8988T (cell line): ENCODE measurements at regions not wholly inside any gene's neighbourhood (a gene's known extent, or its start where the extent isn't known, plus 50 kb on each side); places are given as distances from the start of the nearest gene placed in this dataset.
"Not testable (repeated sequence)": the region's sequence is repeated elsewhere in the genome, so short reads cannot be mapped to it uniquely, and the experiment has no call there.

Experiments
- DNase-seq: peaks from one replicate; pipeline ENCODE4 v3.0.0; 2011

DNA sequence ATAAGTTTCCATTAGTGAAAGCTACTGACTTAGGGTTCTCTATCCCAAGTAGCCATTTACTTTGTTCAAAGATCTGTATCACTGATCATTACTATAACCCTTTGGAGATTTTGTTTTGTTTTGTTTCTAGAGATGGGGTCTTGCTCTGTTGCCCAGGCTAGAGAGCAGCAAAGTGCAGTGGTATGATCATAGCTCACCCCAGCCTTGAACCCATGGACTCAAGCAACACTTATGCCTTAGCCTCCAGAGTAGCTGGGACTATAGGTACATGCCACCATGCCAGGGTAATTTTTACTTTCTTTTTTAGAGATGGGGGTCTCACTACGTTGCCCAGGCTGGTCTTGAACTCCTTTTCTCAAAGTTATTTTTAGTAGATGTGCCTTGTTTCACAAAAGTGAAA is 154.7 kb downstream of the KCNJ2 start:
- DNase-seq = no peak

DNA sequence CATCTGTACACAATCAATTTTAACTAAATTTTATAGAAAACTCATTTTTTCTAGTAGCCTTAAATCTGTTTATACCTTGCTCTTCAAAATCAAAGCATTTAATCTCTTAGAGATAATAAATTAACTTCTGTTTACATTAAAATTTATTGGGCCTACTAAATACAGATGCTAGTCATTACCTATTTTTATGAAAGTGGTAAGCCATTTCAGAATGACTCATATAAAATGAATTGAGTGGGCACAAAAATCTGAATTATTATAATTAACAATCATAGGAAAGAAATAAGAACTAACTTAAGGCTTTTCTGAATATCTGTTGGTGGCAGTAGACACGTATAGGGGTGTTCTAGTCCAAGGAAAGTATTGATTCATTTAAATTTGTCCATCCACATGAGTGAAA is 157.9 kb downstream of the KCNJ2 start:
- DNase-seq = no peak

DNA sequence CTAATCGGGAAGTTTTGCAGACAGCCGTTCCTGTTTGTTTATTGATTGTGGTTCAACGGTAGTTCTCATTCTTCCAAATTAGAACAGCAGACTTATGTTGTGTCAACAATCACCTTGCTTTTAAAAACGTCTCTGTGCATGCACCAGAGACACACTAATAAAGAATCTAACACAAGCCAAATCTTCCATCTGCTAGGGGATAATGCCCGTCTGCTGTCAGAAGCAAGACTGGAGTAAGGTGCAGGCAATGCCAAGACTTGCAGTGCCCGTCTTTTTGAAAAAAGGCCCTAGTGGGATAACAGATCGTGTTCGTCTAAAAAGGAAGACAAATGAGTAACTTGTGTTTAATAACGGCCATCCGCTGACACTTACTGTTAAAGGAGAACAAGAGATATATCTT is 158.4 kb downstream of the KCNJ2 start:
- no peak for DNase-seq

DNA sequence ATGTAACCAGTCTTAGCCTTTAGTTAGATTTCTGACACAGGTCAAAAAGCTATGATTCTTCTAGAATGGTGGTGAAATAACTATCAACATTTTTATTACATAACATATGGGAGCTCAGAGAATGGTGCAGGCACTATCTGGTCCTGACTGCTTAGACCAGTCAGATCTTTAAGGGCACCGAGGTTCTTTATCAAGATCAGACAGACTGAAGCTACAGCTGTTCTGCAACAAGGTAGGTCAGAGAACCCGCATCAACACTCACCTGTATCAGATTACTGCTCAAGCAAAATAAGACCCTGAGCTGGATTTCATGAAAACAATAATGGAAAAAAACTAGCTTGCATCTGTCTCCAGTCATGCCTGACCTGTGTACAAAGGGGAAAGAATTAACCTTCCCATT is 160.4 kb downstream of the KCNJ2 start:
- DNase-seq = no peak

DNA sequence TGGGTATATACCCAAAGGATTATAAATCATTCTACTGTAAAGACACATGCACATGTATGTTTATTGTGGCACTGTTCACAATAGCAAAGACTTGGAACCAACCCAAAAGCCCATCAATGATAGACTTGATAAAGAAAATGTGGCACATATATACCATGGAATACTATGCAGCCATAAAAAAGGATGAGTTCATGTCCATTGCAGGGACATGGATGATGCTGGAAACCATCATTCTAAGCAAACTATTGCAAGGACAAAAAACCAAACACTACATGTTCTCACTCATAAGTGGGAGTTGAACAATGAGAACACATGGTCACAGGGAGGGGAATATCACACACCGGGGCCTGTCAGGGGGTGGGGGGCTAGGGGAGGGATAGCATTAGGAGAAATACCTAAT is 161.7 kb downstream of the KCNJ2 start:
- DNase-seq = not testable (repeated sequence)

DNA sequence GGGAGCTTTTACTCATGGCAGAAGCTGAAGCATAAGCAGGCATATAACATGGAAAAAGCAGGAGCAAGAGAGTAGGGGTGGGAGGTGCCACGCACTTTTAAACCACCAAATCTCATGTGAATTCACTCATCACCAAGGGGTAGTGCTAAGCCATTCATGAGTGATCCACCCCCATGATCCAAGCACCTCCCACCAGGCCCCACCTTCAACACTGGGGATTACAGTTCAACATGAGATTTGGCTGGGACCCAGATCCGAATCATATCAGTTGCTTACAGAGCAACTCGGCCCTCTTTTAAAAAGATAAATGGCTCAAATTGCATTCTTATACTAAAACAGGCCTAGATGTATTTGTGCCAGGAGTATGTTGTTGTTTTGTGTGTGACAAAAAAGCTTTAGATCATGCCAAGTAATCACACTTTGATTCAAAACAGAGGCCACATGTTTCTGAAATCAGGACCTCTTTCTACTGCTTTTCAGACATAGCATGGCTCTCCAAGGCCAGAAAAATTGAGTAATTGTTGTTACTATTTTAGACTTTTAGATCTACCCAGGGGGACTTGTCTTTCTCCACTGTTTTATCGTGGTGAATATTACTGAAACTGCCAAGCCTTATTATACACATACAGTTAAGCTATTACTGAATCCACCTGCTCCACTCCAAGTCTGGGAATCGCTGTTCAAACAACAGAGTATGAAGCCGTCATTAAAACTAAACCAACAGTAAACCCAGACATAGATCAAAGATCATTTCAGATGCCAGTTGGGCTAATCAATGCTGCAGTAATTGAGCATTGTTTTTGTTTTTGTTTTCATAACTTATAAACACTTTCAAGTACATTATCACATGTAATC is 163.3 kb downstream of the KCNJ2 start:
- no peak for DNase-seq

DNA sequence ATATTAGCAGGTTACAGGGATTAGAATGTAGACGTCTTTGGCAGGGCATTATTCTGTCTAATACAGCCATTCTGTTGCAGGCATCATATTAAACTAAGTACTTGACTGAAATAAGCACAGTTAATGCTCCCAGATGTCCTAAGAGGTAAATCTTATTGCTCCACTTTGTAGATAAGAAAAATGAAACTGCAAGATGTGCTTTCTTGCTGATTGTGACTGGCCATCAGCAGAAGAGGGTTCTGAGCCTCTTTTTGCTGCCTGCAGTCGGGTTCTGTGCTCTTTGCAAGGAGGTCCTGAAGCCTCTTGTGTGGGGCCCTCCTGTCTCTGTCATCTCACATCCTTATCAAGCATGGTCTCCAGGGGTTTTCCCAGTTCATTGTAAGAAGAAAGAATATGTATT is 167.1 kb downstream of the KCNJ2 start:
- no peak for DNase-seq

DNA sequence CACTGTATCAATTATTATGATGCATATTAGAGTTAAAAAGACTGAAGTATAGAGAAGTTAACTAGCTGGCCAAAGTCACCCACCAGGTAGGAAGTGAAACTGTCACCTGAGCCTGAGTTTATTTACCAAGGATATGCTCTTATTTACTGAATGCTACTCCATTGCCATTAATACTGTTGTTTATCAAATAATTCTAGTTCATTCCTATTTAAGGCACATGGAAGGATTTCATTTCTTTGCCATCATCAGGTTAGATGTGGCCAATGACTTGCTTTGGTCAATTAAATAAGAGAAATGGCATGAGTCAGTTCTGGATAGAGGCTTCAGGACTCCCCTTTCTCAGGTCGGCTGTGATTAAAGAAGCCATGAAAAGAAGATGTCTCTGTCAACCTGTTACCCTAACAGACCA is 169.6 kb downstream of the KCNJ2 start:
- DNase-seq = no peak

DNA sequence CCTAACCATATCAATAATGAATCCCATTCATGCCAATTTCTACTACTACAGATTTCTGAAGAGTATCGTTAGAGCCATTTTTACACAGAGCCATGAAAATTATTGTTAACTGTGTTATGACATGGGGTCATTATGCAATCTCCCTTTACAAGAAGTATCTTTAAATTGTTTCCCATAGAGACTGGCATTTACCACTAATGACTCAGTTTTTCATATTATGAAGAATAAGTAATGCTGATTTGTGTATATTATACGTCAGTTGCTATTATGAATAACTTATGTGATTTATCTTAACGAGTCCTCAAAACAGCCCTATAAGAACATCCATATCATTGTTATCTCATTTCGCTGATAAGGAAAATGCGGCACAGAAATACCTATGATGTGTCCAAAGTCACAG is 173.8 kb downstream of the KCNJ2 start:
- no peak for DNase-seq

DNA sequence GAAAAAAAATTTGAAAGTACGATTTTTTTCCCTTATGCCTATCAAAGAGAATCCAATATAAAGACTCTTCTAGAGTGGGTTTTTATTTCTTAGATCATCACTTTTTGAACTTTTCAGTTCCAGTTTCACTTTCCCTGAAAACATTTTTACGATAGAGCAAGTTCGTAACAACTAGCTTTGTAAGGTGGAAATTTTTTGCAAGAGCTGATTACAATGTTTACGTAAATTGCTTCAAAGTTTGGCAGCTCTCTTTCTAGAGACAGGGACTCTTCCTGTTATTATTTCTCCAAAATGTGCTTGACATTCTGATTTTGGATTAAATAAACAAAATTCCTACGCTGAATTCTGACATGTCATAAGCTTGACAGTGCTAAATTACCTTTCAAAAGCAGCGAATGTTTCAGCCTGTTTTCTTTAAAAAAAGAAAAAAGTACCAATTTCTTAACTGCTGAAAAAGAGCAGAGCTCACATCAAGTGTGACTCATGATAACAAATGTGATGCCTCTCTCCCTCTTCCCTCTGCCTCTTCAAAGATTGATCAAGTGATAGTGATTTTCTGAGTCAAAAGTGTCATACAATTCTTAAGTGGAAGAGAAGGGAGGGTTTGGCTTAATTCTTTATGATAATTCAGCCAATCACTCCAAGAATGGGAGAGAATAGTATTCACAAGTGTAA is 175.2 kb downstream of the KCNJ2 start:
- DNase-seq = no peak

DNA sequence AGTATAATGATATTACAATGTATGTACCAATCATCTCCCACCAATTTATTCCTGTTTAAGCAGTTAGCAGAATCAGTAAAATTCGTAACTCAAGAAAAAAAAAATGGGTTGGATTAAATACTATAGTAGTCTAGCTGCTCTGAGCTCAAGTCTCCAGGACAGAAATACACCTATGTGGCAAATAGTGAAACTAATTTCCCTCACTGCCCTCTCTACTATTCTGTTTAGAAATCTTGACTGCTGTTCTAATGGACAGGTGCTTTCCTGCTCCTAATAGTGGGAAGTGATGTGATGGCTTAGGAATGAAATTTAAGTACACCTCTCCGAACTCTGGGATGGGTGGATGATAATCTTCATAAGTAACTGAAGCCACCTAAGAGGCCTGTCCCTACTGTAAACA is 175.7 kb downstream of the KCNJ2 start:
- DNase-seq = no peak

DNA sequence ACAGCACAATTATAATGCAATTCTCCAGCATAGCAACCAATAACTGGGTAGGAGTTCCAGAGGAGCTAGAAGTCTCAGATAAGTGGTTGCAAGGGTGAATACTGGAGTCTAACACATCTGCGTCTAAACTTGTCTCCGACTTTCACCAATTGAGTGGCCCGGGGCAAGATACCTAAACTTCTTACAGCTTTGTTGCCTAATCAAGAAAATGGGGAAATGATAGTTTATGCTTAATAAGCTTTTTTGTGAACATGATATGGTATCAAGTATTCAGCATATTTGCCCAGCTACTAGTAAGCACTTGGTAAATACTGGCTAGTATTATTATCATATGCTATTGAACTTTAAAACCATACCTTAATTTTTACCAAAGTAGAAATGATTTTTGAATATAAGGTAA is 183.5 kb downstream of the KCNJ2 start:
- no peak for DNase-seq

DNA sequence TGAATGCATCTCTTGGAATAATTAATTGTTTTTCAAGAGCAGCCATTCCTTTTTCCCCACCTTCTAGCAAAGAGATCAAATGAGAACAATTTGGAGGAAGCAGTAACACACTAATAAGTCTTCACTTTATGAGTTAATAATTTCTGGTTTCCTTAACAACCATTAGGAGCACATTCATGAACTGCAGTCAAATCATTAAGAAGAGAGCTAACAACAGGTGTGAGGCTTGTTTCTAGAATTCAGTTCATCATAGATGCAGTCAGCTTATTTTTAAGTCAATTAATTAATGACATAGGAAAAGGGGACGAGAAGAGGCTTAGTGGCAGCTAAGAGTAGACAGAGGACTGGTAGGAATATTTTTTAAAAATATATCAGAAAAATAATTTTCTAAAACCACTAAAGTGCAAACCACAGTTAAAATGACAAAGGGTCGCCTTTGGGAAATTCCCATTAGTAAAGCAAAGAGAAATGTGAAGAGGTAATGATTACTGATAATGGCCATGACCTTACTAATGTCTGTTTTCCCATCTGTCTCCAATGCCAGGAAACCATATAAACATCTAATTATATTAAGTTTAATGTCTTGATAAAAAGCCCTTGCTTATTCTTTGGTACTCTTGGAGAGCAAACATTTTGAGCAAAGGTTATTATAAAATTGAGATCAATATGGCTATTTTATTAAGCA is 184.2 kb downstream of the KCNJ2 start:
- no peak for DNase-seq

DNA sequence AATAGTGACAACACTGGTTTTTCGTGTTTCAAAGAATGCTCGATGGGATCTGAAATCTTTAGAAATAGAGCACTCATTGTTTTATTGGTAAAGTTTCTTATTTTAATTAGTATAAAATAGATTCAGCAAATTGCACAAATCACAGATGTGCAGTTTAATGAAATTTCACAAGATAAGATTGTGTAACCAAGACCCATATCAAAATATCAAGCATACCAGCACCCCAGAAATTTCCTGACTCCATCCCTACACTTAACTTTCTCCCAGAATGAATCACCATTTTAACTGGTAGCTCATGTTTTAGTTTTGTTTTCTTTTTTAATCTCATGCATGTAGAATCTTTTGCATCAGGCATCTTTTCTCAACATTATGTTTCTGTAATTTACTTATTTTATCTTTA is 185.9 kb downstream of the KCNJ2 start:
- no peak for DNase-seq

DNA sequence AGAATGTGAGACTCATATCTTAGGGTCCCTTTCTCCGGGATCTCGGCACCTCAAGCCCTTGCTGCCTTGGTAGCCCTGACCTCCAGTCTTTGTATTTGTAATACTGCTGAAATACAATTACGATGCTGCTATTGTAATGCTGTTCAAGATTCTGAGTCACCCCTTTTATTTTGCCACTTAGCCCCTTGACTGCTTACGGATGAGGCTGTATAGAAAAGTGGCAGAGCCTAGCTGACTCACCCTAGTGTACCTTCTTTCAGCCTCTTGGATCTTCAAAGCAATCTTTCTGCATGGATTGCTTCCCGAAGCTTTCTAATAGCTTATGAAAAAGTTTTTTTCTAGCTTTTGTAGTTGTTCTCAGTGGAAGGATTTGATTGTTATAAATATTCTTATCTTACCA is 187.9 kb downstream of the KCNJ2 start:
- no peak for DNase-seq

DNA sequence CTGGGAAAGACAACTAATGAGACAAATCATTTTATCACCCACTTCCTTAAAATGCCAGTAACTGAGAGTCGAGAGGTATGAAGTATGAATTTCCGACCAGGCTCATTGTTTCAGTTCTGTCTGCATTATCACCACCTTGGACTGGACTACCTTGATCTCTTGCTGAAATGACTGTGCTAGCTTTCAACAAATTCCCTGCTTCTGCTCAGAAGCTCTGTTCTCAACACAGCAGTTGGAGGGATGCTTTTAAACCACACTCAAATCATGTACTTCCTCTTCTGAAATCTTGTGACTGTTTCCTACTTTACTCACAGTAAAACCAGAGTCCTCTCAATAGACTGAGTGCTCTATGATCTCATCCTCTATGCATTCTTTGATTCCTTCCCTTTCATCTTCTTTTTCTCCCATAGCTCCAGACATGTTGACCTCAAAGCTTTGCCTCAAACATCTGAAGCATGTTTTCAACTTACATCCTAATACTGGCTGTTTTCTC is 195.8 kb downstream of the KCNJ2 start:
- no peak for DNase-seq

DNA sequence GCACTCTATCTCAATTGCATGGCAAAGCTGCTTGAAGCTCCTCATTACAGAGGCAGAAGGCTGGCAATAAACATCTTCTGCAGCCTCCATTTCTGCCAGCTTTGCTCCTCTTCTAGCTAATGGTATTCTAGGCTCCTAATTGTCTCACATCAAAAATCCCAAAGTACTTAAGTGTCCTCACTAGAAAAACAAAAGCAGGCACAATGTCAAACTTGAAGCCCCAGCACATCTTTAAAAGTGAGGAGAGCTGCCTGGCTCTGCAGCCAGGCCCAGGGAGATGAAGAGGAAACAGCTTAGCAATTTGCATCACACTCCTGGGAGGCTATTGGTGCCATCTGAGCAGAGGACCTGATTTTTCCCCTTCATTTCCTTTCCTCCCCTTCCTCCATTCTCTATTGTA is 197.1 kb downstream of the KCNJ2 start:
- DNase-seq = no peak

DNA sequence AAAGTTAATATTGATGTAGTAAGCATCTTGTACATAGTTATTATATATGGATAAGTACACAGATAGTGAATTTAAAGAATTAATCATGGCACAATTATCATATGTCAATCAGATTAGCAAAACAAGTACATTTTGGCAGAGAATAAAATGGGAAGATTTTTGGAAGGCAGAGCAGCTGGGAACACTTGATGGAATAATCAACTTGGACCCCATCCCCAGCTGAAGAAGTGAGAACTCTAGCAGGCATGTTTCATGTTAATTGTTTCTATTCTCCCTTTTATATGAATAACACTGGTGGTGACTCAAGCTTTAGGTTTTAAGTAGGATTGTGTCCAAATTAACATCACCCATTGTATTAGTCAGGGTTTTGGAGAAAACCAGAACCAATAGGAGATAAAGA is 198.7 kb downstream of the KCNJ2 start:
- DNase-seq = no peak

DNA sequence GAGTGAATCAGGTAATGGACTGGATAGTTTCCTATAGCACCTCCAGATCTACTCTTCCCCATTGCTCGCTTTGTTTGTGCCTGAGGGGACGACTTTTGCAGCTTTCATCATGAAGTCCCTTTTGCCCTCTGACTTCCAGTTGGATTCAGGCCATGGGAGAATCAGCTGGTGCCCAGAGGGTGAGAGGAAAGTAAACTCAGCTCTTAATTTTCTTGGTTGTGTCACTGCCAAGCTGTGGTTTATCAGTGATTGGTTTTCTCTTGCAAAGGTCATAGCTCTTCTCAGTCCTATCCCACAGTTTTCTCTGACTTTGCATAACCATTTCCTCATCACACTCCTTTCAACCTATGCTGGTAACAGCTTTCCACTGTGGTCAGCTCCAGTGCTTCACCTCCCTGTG is 200.1 kb downstream of the KCNJ2 start:
- DNase-seq = no peak

DNA sequence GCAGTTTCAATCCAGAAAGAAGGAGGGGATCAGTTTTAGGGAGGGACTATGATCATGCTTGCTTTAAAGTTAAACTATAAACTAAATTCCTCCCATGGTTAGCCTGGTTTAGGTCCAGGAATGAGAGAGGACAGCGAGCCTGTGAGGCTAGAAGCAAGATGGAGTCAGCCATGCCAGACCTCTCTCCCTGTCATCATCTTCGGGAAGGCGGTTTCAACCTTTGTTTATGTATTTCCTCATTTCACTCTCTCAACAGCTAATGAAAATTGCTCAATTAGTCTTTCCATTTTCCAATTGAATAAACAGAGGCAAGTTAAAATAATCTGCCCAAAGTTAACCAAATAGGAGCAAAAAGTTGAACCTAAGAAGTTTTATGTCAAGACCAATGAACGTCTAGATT is 201.5 kb downstream of the KCNJ2 start:
- DNase-seq = no peak

DNA sequence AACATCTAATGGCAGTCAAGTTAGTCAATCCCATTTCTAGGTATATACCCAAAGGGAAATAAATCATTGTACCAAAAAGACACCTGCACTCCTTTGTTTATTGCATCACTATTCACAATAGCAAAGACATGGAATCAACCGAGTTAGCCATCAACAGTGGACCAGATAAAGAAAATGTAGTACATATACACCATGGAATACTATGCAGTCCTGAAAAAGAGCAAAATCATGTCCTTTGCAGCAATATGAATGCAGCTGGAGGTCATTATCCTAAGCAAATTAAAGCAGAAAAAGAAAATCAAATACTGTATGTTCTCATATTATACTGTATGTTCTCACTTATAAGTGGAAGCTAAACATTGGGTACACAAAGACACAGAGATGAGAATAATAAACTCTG is 204.0 kb downstream of the KCNJ2 start:
- DNase-seq = no peak

DNA sequence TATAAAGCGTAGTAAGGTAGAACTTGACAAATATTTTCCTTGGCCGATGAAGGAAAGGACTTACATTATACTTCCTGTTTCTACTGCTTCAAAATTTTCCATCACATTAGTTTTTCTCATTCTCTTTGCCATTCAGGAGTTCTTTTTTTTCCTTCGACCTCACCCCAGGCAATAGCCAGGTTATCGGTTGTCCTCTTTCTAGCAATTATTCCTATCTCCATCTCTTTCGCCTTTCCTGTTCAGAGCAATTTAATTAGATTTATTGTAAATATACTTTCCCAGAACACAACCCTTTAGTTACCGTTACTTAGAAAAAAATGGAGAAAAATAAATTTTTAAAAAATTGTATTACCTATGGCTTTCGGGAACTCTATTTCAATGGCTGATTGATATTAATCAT is 205.2 kb downstream of the KCNJ2 start:
- DNase-seq = no peak

DNA sequence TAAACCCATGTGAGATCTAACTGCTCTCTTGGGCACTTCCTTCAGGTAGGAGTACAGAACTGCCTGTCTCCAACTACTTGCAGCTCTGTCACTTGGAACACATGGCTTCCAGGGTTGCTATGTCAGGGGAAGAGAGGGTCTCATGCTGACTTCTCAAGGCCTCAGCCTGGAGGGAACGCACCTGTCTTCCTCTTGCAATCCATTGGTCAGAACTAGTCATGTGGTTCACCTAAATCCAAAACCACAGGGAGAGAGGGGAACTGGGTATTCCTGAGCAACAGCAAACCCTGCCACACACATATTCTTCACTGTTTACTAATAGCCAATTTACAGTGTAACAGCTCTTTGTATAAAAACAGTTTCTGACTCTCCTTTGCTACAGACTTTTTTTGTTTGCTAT is 206.1 kb downstream of the KCNJ2 start:
- no peak for DNase-seq
